GM18861 (cell line): ENCODE measurements at regions not wholly inside any gene's neighbourhood (a gene's known extent, or its start where the extent isn't known, plus 50 kb on each side); places are given as distances from the start of the nearest gene placed in this dataset.
"Not testable (repeated sequence)": the region's sequence is repeated elsewhere in the genome, so short reads cannot be mapped to it uniquely, and the experiment has no call there.

Experiments used
- ATAC-seq: cut with Tn5 transposase; IDR thresholded peaks from one replicate; pipeline ENCODE4 v1.9.1; 2021; ENCODE audit not compliant: unreplicated experiment

DNA sequence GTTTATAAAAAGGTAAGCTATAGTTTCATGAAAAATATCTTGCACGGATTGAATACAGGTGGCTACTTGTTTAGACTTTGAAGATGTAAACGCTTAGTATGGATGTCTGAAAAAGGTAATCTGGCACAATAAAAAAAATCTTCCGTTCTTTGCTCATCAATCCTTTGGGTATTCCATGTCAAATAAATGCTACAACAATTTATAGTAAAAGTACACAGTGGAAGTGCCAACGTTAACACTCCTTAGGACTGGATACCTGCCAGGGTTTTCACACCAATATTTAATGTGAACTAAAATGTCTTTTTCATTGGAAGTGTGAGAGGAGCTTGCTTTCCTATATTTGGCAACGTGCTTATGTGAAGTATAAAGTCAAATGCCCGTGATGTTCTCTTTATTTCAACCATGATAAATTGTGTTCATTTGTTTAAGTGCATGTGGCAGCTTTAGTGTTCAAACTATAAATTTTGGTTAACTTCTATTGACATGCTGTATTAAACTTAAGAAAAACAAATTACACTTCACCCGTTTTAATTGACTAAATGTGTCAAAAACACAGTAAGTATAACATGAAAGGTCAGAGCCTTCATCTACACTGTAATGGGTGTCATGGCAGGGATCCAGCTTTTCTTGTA, 121.7 kb upstream of the HAND2 start:
- ATAC-seq: no peak

GRCh38 chr4:173647902-173648301, 117.9 kb upstream of the HAND2 start:
- ATAC-seq: no peak

GRCh38 chr4:173642509-173642908, 112.5 kb upstream of the HAND2 start:
- no peak for ATAC-seq

DNA sequence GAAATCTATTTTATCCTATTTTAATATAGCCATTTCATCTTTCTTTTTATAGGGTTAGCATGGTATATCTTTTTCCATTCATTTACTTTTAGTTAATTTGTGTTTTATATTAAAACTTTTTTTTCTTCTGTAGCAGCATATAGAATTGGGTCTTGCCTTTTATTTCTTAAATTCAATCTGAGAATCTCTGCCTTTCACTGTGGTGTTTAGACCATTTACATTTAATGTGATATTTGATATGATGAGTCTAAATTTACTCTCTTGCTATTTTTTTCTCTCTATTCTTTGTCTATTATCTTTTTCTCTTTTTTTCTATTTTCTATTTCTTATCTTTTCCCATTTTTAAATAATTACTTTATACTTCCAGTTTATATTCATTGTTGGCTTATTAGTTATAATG, 105.4 kb upstream of the HAND2 start:
- no peak for ATAC-seq

GRCh38 chr4:173626277-173626676, 96.2 kb upstream of the HAND2 start:
- no peak for ATAC-seq

DNA sequence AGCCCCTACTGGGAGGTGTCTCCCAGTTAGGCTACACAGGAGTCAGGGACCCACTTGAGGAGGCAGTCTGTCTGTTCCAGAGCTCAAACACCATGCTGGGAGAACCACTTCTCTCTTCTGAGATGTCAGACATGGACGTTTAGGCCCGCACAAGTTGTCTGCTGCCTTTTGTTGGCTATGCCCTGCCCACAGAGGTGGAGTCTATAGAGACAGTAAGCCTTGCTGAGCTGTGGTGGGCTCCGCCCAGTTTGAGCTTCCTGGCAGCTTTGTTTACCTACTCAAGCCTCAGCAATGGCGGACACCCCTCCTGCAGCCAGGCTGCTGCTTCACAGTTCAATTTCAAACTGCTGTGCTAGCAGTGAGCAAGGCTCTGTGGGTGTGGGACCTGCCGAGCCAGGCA, 88.6 kb upstream of the HAND2 start:
- not testable (repeated sequence) for ATAC-seq

DNA sequence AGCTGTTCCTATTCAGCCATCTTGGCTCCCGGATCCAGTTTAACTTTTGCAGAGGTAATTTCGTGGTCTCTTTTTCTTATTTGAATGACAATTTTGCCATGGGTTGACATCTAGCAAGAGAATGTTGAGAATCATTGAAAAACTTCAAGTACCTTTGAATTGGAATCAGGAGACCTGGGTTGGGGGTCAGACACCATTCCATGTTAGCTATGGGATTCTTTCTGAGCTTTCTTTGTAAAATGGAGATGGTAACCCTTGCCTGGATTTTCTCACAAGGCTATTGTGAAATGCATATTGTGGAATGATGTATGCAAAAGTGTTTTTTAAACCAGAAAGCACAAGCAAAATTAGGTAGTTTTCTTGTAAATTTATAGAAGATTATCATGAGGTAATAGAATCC, 79.1 kb upstream of the HAND2 start:
- no peak for ATAC-seq

GRCh38 chr4:173608632-173609031, 78.6 kb upstream of the HAND2 start:
- ATAC-seq: not testable (repeated sequence)

DNA sequence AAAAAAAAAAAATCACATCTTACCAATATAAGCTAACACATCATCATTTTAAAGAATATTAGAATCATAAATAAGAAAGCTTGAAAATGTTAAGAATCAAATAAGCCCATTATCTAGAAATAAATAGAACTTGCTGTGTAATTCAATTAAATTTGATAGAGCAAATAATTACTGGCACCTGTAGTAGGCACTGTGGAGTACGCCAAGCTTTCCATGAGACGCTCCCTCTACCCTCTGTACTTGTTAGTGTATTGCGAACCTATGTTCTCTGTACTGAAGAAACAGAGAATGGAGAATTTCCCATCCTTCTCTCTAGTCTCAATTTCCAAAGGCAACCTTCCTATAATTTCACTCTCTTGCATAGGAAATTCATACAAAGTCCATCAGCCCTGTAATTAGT, 61.7 kb upstream of the HAND2 start:
- ATAC-seq: no peak

DNA sequence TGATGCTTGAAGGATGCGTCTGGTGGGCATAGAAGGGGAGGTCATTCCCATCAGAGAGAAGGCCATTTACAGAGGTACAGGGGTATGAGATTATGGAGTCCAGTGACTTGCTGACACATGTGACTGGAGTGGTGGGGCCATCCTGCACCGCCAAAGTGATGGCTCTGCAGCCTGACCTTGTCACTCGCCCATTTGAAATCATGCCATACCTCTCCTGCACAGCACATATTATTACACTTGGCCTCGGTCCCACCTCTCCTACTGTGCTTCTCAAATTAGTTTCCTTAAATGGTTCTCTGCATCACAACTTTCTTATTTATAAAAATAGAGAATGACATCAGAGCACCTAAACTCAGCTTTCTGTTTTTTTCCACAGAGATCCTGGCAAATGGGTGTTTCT, 60.7 kb upstream of the HAND2 start:
- no peak for ATAC-seq

GRCh38 chr4:173585876-173586572, 56.0 kb upstream of the HAND2 start:
- ATAC-seq: no peak

GRCh38 chr4:173584506-173584905, 54.5 kb upstream of the HAND2 start:
- ATAC-seq: no peak
